Mammary epithelial cell (primary cell): ENCODE measurements at regions not wholly inside any gene's neighbourhood (a gene's known extent, or its start where the extent isn't known, plus 50 kb on each side); places are given as distances from the start of the nearest gene placed in this dataset.

ENCODE experiments used
- EZH2 ChIP-seq: IDR thresholded peaks from 2 replicates; pipeline ENCODE4 v1.6.1; 2012; ENCODE audit warnings: low read length, inconsistent platforms, borderline replicate concordance
- TF ChIP-seq, protein P1 (sequence below), 2 donors: IDR thresholded peaks in 1 of 2; conservative IDR thresholded peaks in 1 of 2; 2 replicates each; pipeline ENCODE4 v1.5.1; 2011 to 2012; ENCODE audit warnings: inconsistent platforms in 2 of 2, low read length in 2 of 2, mild to moderate bottlenecking in 2 of 2, control low read depth in 1 of 2, low read depth in 1 of 2; ENCODE audit not compliant: insufficient read depth in 1 of 2; ENCODE audit errors: extremely low read depth in 1 of 2

DNA sequence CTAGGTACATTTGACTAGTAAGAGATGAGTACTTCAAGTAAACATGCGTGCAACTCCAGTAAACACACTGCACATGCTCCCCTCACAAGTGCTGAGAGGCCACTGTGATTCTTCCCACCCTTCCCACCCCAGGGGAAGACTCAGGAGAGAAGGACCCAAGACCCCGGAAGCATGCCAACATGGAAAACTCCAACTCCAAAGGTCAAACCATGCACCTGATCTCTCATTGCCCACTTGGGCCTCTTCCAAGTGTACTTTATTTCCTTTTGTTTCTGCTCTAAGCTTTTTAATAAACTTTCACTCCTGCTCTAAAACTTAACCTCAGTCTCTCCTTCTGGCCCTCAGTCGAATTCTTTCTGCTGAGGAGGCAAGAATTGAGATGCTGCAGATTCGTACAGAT, 78.5 kb downstream of the CD83 start:
- TF ChIP-seq, protein P1, sequence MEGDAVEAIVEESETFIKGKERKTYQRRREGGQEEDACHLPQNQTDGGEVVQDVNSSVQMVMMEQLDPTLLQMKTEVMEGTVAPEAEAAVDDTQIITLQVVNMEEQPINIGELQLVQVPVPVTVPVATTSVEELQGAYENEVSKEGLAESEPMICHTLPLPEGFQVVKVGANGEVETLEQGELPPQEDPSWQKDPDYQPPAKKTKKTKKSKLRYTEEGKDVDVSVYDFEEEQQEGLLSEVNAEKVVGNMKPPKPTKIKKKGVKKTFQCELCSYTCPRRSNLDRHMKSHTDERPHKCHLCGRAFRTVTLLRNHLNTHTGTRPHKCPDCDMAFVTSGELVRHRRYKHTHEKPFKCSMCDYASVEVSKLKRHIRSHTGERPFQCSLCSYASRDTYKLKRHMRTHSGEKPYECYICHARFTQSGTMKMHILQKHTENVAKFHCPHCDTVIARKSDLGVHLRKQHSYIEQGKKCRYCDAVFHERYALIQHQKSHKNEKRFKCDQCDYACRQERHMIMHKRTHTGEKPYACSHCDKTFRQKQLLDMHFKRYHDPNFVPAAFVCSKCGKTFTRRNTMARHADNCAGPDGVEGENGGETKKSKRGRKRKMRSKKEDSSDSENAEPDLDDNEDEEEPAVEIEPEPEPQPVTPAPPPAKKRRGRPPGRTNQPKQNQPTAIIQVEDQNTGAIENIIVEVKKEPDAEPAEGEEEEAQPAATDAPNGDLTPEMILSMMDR (conservative IDR thresholded peaks at IDR 0.05 in 1 of 2, IDR thresholded peaks at IDR 0.05 in 1 of 2; ENCODE audit: extremely low read depth in 1 of 2, insufficient read depth in 1 of 2, low read depth in 1 of 2, low read length in 2 of 2), result no peak
- TF ChIP-seq EZH2, result no peak
